BLaER1 treated with 17β-estradiol and CSF1 and Interleukin-3, amounts not matched to agents 10 nM and 100 nM (cell line): ENCODE measurements at regions not wholly inside any gene's neighbourhood (a gene's known extent, or its start where the extent isn't known, plus 50 kb on each side); places are given as distances from the start of the nearest gene placed in this dataset.
"Not testable (repeated sequence)": the region's sequence is repeated elsewhere in the genome, so short reads cannot be mapped to it uniquely, and the experiment has no call there.

Experiments used
- H3K27ac ChIP-seq, 11 experiments: shearing (Covaris generic); formaldehyde crosslinking; 2 replicates each; pipeline ENCODE4 v1.8.1; 2022
- H3K27me3 ChIP-seq, 11 experiments: shearing (Covaris generic); formaldehyde crosslinking; 2 replicates each; pipeline ENCODE4 v1.8.1; 2022
- H3K36me3 ChIP-seq, 11 experiments: shearing (Covaris generic); formaldehyde crosslinking; 2 replicates each; pipeline ENCODE4 v1.8.1; 2022
- H3K4me1 ChIP-seq, 10 experiments: shearing (Covaris generic); formaldehyde crosslinking; 2 replicates each; pipeline ENCODE4 v1.8.1; 2022
- H3K4me2 ChIP-seq, 11 experiments: shearing (Covaris generic); formaldehyde crosslinking; 2 replicates each; pipeline ENCODE4 v1.8.1; 2022
- H3K4me3 ChIP-seq, 10 experiments: shearing (Covaris generic); formaldehyde crosslinking; 2 replicates each; pipeline ENCODE4 v1.8.1; 2022
- H3K9ac ChIP-seq, 11 experiments: shearing (Covaris generic); formaldehyde crosslinking; 2 replicates each; pipeline ENCODE4 v1.8.1; 2022
- H3K9me3 ChIP-seq, 11 experiments: shearing (Covaris generic); formaldehyde crosslinking; replicated peaks in 1 of 11; 2 replicates each; pipeline ENCODE4 v1.8.1; 2022
- H4K20me1 ChIP-seq, 11 experiments: shearing (Covaris generic); formaldehyde crosslinking; 2 replicates each; pipeline ENCODE4 v1.8.1; 2022

GRCh38 chr17:30731210-30732132, 93.0 kb downstream of the CRLF3 start:
- Histone ChIP-seq H4K20me1 (peaks cover 29 to 76% (median 40%) of the 10 kb centered on the region in 11 experiments; a peak in 20 of 22 replicates), H3K36me3 (peaks cover 6 to 28% (median 17%) of the 10 kb centered on the region in 11 experiments; a peak in 20 of 22 replicates), H3K4me2 (peak overlapping the region; percentile 67 to 87 (median 80)), H3K4me3 (peak overlapping the region; percentile 62 to 79 (median 72)), H3K27ac (peak overlapping the region; percentile 75 to 95 (median 87)), H3K9ac (peak overlapping the region; percentile 82 to 94 (median 90)), H3K4me1 (peaks cover 37 to 56% (median 47%) of the 10 kb centered on the region in 10 experiments)
- H3K9me3 ChIP-seq, H3K27me3 ChIP-seq: not testable (repeated sequence)

GRCh38 chr17:30730837-30731209, 93.7 kb downstream of the CRLF3 start:
- H3K27ac ChIP-seq: peak overlapping the region in 10 of 11 experiments; percentile 77 to 95 (median 87); a peak in 20 of 22 replicates
- H3K9ac ChIP-seq: peak overlapping the region; percentile 82 to 94 (median 90); a peak in 21 of 22 replicates
- not testable (repeated sequence) for H3K9me3 ChIP-seq, H3K27me3 ChIP-seq
- H3K36me3 ChIP-seq: peaks cover 4 to 21% (median 13%) of the 10 kb centered on the region in 11 experiments; a peak in 17 of 22 replicates
- peaks cover 25 to 79% (median 37%) of the 10 kb centered on the region in 11 experiments; a peak in 20 of 22 replicates for H4K20me1 ChIP-seq
- H3K4me2 ChIP-seq: peak overlapping the region; percentile 67 to 87 (median 80)
- H3K4me1 ChIP-seq: peaks cover 37 to 56% (median 47%) of the 10 kb centered on the region in 10 experiments
- H3K4me3 ChIP-seq: peak overlapping the region; percentile 62 to 79 (median 72); a peak in 19 of 20 replicates

GRCh38 chr17:30730171-30730836, 94.2 kb downstream of the CRLF3 start:
- Histone ChIP-seq H3K9ac (peak overlapping the region; percentile 82 to 94 (median 90); a peak in 17 of 22 replicates), H3K36me3 (peaks cover 3 to 16% (median 9%) of the 10 kb centered on the region in 11 experiments; a peak in 15 of 22 replicates), H4K20me1 (peaks cover 21 to 81% (median 33%) of the 10 kb centered on the region in 11 experiments; a peak in 20 of 22 replicates), H3K4me2 (peak overlapping the region; percentile 67 to 87 (median 81)), H3K4me3 (peak overlapping the region in 5 of 10 experiments; percentile 62 to 79 (median 73); a peak in 4 of 20 replicates), H3K27ac (peak overlapping the region in 9 of 11 experiments; percentile 77 to 95 (median 87); a peak in 17 of 22 replicates), H3K4me1 (peaks cover 37 to 56% (median 47%) of the 10 kb centered on the region in 10 experiments)
- not testable (repeated sequence) for H3K27me3 ChIP-seq, H3K9me3 ChIP-seq

DNA sequence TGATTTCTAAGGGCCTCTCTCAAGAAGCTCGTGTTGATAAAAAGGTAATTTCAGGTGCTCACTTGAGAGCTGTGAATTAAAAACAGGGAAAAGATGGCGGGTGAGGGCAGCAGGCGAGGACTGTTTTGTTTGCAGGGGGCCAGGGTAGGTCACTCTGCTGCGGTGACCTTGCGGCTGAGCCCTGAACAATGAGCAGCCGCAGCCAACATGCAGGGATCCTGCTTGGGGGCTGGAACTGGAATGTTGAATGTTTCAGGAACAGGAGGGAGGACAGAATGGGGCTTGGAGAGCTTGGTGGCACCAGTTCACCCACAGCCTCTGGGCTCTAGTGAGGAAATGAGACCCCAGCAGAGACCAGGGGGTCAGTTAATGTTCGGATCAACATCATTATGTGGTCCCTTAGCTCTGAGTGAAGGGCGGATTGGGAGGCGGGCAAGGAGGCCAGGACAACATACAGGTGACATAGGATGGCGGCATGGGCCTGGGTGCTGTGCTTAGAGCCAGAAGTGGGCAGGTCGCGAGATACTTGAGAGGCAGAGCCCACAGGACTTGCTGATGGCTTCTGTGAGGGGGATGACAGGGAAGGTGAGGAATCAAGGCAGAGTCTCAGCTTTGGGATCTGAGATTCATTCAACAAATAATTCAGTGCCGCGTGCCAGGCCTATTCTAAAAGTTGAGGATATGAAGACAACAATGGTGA, 94.9 kb downstream of the CRLF3 start:
- H3K9me3 ChIP-seq, H3K27me3 ChIP-seq, H3K36me3 ChIP-seq: not testable (repeated sequence)
- Histone ChIP-seq H4K20me1 (peaks cover 19 to 81% (median 28%) of the 10 kb centered on the region in 11 experiments; a peak in 20 of 22 replicates), H3K4me1 (peaks cover 37 to 54% (median 47%) of the 10 kb centered on the region in 10 experiments), H3K4me3 (peak overlapping the region in 2 of 10 experiments; percentile 36 to 38; a peak in 1 of 20 replicates), H3K4me2 (peak overlapping the region; percentile 70 to 87 (median 81)), H3K9ac (peak overlapping the region in 10 of 11 experiments; percentile 29 to 73 (median 70); a peak in 17 of 22 replicates), H3K27ac (peak overlapping the region in 10 of 11 experiments; percentile 31 to 83 (median 72); a peak in 16 of 22 replicates)

GRCh38 chr17:30727517-30727916, 97.0 kb downstream of the CRLF3 start:
- H3K27me3 ChIP-seq, H3K9me3 ChIP-seq, H3K4me3 ChIP-seq, H3K36me3 ChIP-seq: not testable (repeated sequence)
- Histone ChIP-seq H3K9ac (peak overlapping the region in 5 of 11 experiments; percentile 33 to 73 (median 72); a peak in 4 of 22 replicates), H3K27ac (peak overlapping the region in 8 of 11 experiments; percentile 14 to 83 (median 77); a peak in 14 of 22 replicates), H4K20me1 (peaks cover under 1 to 78% (median 22%) of the 10 kb centered on the region in 11 experiments; a peak in 21 of 22 replicates), H3K4me1 (peaks cover 37 to 55% (median 45%) of the 10 kb centered on the region in 10 experiments), H3K4me2 (peak overlapping the region in 10 of 11 experiments; percentile 70 to 87 (median 82); a peak in 18 of 22 replicates)

- H3K9me3 ChIP-seq, H3K9ac ChIP-seq, H3K4me3 ChIP-seq, H3K36me3 ChIP-seq, H3K27me3 ChIP-seq: not testable (repeated sequence)
- Histone ChIP-seq H4K20me1 (peaks cover 0 to 81% (median 27%) of the 10 kb centered on the region in 11 experiments; a peak in 20 of 22 replicates), H3K4me1 (peaks cover 37 to 60% (median 51%) of the 10 kb centered on the region in 10 experiments), H3K4me2 (peak overlapping the region in 1 of 11 experiments; percentile 87; a peak in 2 of 22 replicates), H3K27ac (0 out of 22 replicates have a peak overlapping the region, but pooled peaks of 1 of the 11 experiments have one; percentile 81)
Observed at GRCh38 chr17:30726734-30727133, 97.8 kb downstream of the CRLF3 start.

DNA sequence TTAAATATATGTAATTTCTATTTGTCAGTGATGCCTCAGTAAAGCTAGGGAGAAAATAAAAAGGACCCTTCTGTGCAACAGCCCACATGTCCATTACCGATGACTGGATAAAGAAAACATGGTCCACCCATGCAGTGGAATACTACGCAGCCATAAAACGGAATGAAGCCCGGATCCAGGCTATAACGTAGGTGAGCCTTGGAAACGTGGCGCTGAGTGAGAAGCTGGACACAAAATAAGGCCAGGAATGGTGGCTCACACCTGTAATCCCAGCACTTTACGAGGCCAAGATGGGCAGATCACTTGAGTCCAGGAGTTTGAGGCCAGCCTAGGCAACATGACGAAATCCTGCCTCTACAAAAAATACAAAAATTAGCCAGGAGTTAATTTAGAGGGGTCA, 98.2 kb downstream of the CRLF3 start:
- peaks cover 0 to 85% (median 31%) of the 10 kb centered on the region in 11 experiments; a peak in 20 of 22 replicates for H4K20me1 ChIP-seq
- peaks cover 37 to 60% (median 54%) of the 10 kb centered on the region in 10 experiments for H3K4me1 ChIP-seq
- H3K36me3 ChIP-seq, H3K9ac ChIP-seq, H3K4me3 ChIP-seq, H3K27ac ChIP-seq, H3K27me3 ChIP-seq, H3K9me3 ChIP-seq, H3K4me2 ChIP-seq: not testable (repeated sequence)

DNA sequence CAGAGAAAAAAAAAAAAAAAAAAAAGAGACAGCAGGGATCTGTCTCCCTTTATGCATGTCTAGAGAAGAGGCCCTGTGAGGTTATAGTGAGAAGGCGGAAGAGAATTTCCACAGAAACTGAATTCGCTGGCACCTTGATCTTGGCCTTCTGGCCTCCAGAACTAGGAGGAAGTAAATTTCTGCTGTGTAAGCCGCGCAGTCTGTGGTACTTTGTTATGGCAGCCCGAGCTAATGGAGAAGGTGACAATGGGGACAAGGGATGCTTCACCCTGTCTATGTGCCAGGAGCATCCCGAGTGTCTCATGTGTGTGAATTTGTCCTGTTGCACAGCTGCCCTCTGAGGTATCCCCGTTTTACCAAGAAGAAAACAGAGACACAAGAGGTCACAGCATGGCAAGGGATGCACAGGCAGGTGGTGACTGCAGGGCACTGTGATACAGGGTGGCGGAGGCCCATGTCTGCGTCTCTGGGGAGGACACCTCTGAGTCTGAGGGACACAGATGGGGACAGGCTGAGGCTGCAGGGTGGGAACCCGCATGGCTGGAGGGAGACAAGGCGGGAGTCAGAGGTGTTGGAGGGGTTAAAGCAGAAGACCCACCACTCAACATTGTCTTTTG, 100.3 kb downstream of the CRLF3 start:
- not testable (repeated sequence) for H3K4me3 ChIP-seq, H3K4me2 ChIP-seq, H3K9ac ChIP-seq, H3K9me3 ChIP-seq, H3K27ac ChIP-seq, H3K27me3 ChIP-seq
- Histone ChIP-seq H3K36me3 (peaks cover 0 to 16% (median 3%) of the 10 kb centered on the region in 11 experiments; a peak in 6 of 22 replicates), H3K4me1 (peaks cover 23 to 45% (median 39%) of the 10 kb centered on the region in 10 experiments), H4K20me1 (peaks cover 6 to 89% (median 51%) of the 10 kb centered on the region in 11 experiments; a peak in 21 of 22 replicates)

DNA sequence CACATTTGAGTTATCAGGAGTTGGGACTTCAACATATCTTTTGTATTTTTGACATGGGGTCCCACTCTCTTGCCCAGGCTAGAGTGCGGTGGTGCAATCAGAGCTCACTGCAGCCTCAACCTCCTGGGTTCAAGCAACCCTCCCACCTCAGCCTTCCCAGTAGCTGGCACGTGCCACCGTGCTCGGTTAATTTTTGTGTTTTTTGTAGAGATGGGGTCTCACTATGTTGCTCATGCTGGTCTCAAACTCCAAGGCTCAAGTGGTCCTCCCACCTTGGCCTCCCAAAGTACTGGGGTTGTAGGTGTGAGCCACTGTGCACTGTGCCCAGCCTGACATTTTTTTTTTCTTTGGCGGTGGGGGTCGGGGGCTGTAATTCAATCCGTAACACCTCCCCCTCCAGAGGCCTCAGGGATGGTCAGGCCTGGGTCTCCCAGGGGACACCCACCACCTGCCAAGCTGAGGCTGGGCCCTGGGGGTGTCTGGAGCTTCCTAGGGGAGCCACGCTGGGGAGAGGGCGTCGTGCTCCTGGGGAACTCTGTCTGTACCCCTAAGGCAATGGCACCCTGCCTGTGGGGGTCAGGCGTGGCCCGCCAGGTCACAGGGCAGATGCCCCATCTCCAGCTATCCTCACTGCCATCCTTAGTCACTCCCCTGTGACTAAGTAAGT, 102.2 kb downstream of the CRLF3 start:
- peak overlapping the region in 2 of 11 experiments; percentile 8 to 19; a peak in 1 of 22 replicates for H3K27ac ChIP-seq
- H3K4me2 ChIP-seq: peak overlapping the region in 8 of 11 experiments; percentile 20 to 69 (median 52); a peak in 15 of 22 replicates
- H3K27me3 ChIP-seq, H3K9me3 ChIP-seq, H3K4me3 ChIP-seq, H3K9ac ChIP-seq: not testable (repeated sequence)
- H3K4me1 ChIP-seq: peaks cover 6 to 27% (median 22%) of the 10 kb centered on the region in 10 experiments
- H3K36me3 ChIP-seq: peaks cover 0 to 18% (median 5%) of the 10 kb centered on the region in 11 experiments; a peak in 9 of 22 replicates
- peaks cover 13 to 92% (median 65%) of the 10 kb centered on the region in 11 experiments; a peak in 21 of 22 replicates for H4K20me1 ChIP-seq

DNA sequence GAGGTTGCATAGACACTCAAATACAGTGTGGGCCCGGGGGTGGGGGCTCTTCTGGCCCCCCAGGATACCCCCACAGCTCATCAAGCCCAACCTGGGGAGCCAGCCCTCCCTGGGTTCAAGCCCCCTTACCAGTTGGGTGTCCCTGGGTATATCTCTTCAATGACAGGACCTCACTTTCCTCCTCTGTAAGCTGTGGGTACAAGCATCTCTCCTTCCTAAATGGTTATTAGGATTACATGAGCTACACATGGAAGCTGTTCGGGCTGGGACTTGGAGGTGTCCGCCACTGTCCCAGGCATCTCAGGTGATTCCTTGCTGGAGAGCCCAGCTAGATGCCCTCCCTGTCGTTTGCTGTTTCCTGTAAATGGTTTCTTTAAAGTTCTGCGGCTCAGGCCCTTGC, 103.5 kb downstream of the CRLF3 start:
- not testable (repeated sequence) for H3K27me3 ChIP-seq, H3K9ac ChIP-seq, H3K4me2 ChIP-seq, H3K27ac ChIP-seq, H3K4me3 ChIP-seq, H3K9me3 ChIP-seq
- Histone ChIP-seq H3K36me3 (peaks cover 0 to 22% (median 6%) of the 10 kb centered on the region in 11 experiments; a peak in 9 of 22 replicates), H4K20me1 (peaks cover 13 to 92% (median 78%) of the 10 kb centered on the region in 11 experiments; a peak in 21 of 22 replicates), H3K4me1 (peaks cover 0 to 25% (median 18%) of the 10 kb centered on the region in 10 experiments; a peak in 16 of 20 replicates)
